AML-193 (cell line): ENCODE measurements at regions not wholly inside any gene's neighbourhood (a gene's known extent, or its start where the extent isn't known, plus 50 kb on each side); places are given as distances from the start of the nearest gene placed in this dataset.

Experiments
- DNase-seq, 2 experiments: peaks; one replicate each; lab custom pipeline; 2025; lab: John Stamatoyannopoulos, UW

GRCh38 chr3:102748646-102749045, 313.8 kb downstream of the ZPLD1 start:
- no peak for DNase-seq

- no peak for DNase-seq
Measured at GRCh38 chr3:102750322-102750721, 315.5 kb downstream of the ZPLD1 start.

GRCh38 chr3:102753901-102754300, 319.1 kb downstream of the ZPLD1 start:
- no peak for DNase-seq

GRCh38 chr3:102756706-102757105, 321.9 kb downstream of the ZPLD1 start:
- no peak for DNase-seq

- DNase-seq = no peak
Measured at GRCh38 chr3:102757950-102758349, 323.1 kb downstream of the ZPLD1 start.

GRCh38 chr3:102761766-102762165, 327.0 kb downstream of the ZPLD1 start:
- no peak for DNase-seq

GRCh38 chr3:102790747-102791325, 356.0 kb downstream of the ZPLD1 start:
- DNase-seq = no peak

GRCh38 chr3:102791641-102792589, 357.1 kb downstream of the ZPLD1 start:
- DNase-seq = no peak

GRCh38 chr3:102796804-102797203, 362.0 kb downstream of the ZPLD1 start:
- DNase-seq = no peak

GRCh38 chr3:102802819-102803420, 368.1 kb downstream of the ZPLD1 start:
- DNase-seq = no peak

GRCh38 chr3:102810937-102811336, 376.1 kb downstream of the ZPLD1 start:
- DNase-seq = no peak

- no peak for DNase-seq
Measured at GRCh38 chr3:102826636-102827035, 391.8 kb downstream of the ZPLD1 start.

- DNase-seq = no peak
Measured at GRCh38 chr3:102827386-102827785, 392.6 kb downstream of the ZPLD1 start.

- no peak for DNase-seq
Measured at GRCh38 chr3:102830415-102830814, 395.6 kb downstream of the ZPLD1 start.

GRCh38 chr3:102841866-102842265, 407.1 kb downstream of the ZPLD1 start:
- DNase-seq = no peak

GRCh38 chr3:102866845-102867244, 432.0 kb downstream of the ZPLD1 start:
- no peak for DNase-seq

- DNase-seq = no peak
Measured at GRCh38 chr3:102883515-102883914, 448.7 kb downstream of the ZPLD1 start.

- no peak for DNase-seq
Measured at GRCh38 chr3:102885289-102885688, 450.5 kb downstream of the ZPLD1 start.

- no peak for DNase-seq
Measured at GRCh38 chr3:102887431-102887830, 452.6 kb downstream of the ZPLD1 start.

- no peak for DNase-seq
Measured at GRCh38 chr3:102896851-102897621, 462.2 kb downstream of the ZPLD1 start.

GRCh38 chr3:102904629-102905028, 469.8 kb downstream of the ZPLD1 start:
- DNase-seq = no peak

- DNase-seq = no peak
Measured at GRCh38 chr3:102905811-102906210, 471.0 kb downstream of the ZPLD1 start.
